ENCODE measurements at regions not wholly inside any gene's neighbourhood (a gene's known extent, or its start where the extent isn't known, plus 50 kb on each side); places are given as distances from the start of the nearest gene placed in this dataset.

- no peak for DNase-seq
Measured at GRCh38 chr6:15993716-15994228, 135.1 kb upstream of the MYLIP start.

GRCh38 chr6:15990179-15990578, 138.7 kb upstream of the MYLIP start:
- no peak for DNase-seq

- no peak for DNase-seq
Measured at GRCh38 chr6:15989397-15989796, 139.5 kb upstream of the MYLIP start.

- no peak for DNase-seq
Measured at GRCh38 chr6:15987569-15987968, 141.3 kb upstream of the MYLIP start.

GRCh38 chr6:15986027-15986629, 142.8 kb upstream of the MYLIP start:
- DNase-seq = no peak

GRCh38 chr6:15985379-15985959, 143.4 kb upstream of the MYLIP start:
- no peak for DNase-seq

GRCh38 chr6:15981956-15982355, 146.9 kb upstream of the MYLIP start:
- DNase-seq = no peak

- DNase-seq = no peak
Measured at GRCh38 chr6:15980801-15981200, 148.1 kb upstream of the MYLIP start.

GRCh38 chr6:15978426-15978825, 150.5 kb upstream of the MYLIP start:
- no peak for DNase-seq

GRCh38 chr6:15977050-15977449, 151.8 kb upstream of the MYLIP start:
- no peak for DNase-seq

GRCh38 chr6:15974817-15975216, 154.1 kb upstream of the MYLIP start:
- DNase-seq = no peak

- DNase-seq = no peak
Measured at GRCh38 chr6:15970517-15970916, 158.4 kb upstream of the MYLIP start.

- DNase-seq = no peak
Measured at GRCh38 chr6:15969236-15969778, 159.6 kb upstream of the MYLIP start.

- DNase-seq = no peak
Measured at GRCh38 chr6:15968519-15968918, 160.4 kb upstream of the MYLIP start.

- no peak for DNase-seq
Measured at GRCh38 chr6:15966000-15966520, 162.8 kb upstream of the MYLIP start.

GRCh38 chr6:15962449-15962764, 166.5 kb upstream of the MYLIP start:
- DNase-seq = no peak

GRCh38 chr6:15961635-15962448, 167.0 kb upstream of the MYLIP start:
- DNase-seq = no peak

- no peak for DNase-seq
Measured at GRCh38 chr6:15960740-15961634, 167.9 kb upstream of the MYLIP start.

- no peak for DNase-seq
Measured at GRCh38 chr6:15957655-15958169, 171.2 kb upstream of the MYLIP start.

GRCh38 chr6:15956205-15957106, 172.4 kb upstream of the MYLIP start:
- DNase-seq = no peak

GRCh38 chr6:15955484-15955883, 173.4 kb upstream of the MYLIP start:
- DNase-seq = no peak
